SU-DHL-6 (cell line): ENCODE measurements at regions not wholly inside any gene's neighbourhood (a gene's known extent, or its start where the extent isn't known, plus 50 kb on each side); places are given as distances from the start of the nearest gene placed in this dataset.

Source experiments
- CTCF ChIP-seq: fragments of 200-600 bp; sonication (generic); IDR thresholded peaks from one replicate; pipeline ENCODE4 v1.5.1; 2017; ENCODE audit warnings: antibody characterized with exemption, mild to moderate bottlenecking, low read length, moderate library complexity; ENCODE audit not compliant: insufficient read depth, poor library complexity, severe bottlenecking
- EZH2phosphoT487 ChIP-seq: fragments of 200-600 bp; sonication (generic), shearing (Covaris generic); conservative IDR thresholded peaks from 2 replicates; pipeline ENCODE4 v1.6.1; 2018; ENCODE audit warnings: mild to moderate bottlenecking, antibody characterized with exemption, low read length, moderate library complexity, mixed read lengths

- TF ChIP-seq CTCF (no peak), EZH2phosphoT487 (no peak)
These were observed 140.0 kb upstream of the FOXN2 start for GRCh38 chr2:48174503-48174902.
